GM21423 (cell line): ENCODE measurements at regions not wholly inside any gene's neighbourhood (a gene's known extent, or its start where the extent isn't known, plus 50 kb on each side); places are given as distances from the start of the nearest gene placed in this dataset.
"Not testable (repeated sequence)": the region's sequence is repeated elsewhere in the genome, so short reads cannot be mapped to it uniquely, and the experiment has no call there.

Source experiments
- ATAC-seq: cut with Tn5 transposase; IDR thresholded peaks from one replicate; pipeline ENCODE4 v1.9.1; 2021; ENCODE audit warnings: mild to moderate bottlenecking, moderate library complexity; ENCODE audit not compliant: unreplicated experiment

- ATAC-seq, result no peak
These were observed 91.6 kb upstream of the COL1A2 start for GRCh38 chr7:94303118-94303517.

- no peak for ATAC-seq
These were observed 91.0 kb upstream of the COL1A2 start for GRCh38 chr7:94303695-94304094.

GRCh38 chr7:94304878-94305277 is 89.8 kb upstream of the COL1A2 start:
- no peak for ATAC-seq

GRCh38 chr7:94305836-94306235 is 88.9 kb upstream of the COL1A2 start:
- no peak for ATAC-seq

- ATAC-seq, result no peak
These were observed 87.2 kb upstream of the COL1A2 start for GRCh38 chr7:94307399-94308048.

- ATAC-seq, result no peak
These were observed 83.2 kb upstream of the COL1A2 start for GRCh38 chr7:94311515-94311914.

GRCh38 chr7:94313926-94314325 is 80.8 kb upstream of the COL1A2 start:
- ATAC-seq, result no peak

GRCh38 chr7:94314413-94315410 is 80.0 kb upstream of the COL1A2 start:
- ATAC-seq, result no peak

- not testable (repeated sequence) for ATAC-seq
These were observed 73.6 kb upstream of the COL1A2 start for GRCh38 chr7:94321138-94321537.

GRCh38 chr7:94323844-94324243 is 70.9 kb upstream of the COL1A2 start:
- no peak for ATAC-seq

- no peak for ATAC-seq
These were observed 70.1 kb upstream of the COL1A2 start for GRCh38 chr7:94324380-94325121.

- ATAC-seq, result no peak
These were observed 69.6 kb upstream of the COL1A2 start for GRCh38 chr7:94325122-94325475.

- no peak for ATAC-seq
These were observed 64.2 kb upstream of the COL1A2 start for GRCh38 chr7:94330269-94331020.

GRCh38 chr7:94332571-94332970 is 62.1 kb upstream of the COL1A2 start:
- no peak for ATAC-seq

GRCh38 chr7:94333810-94334209 is 60.9 kb upstream of the COL1A2 start:
- no peak for ATAC-seq

- no peak for ATAC-seq
These were observed 59.1 kb upstream of the COL1A2 start for GRCh38 chr7:94335586-94335985.

GRCh38 chr7:94336009-94336408 is 58.7 kb upstream of the COL1A2 start:
- ATAC-seq, result no peak

- ATAC-seq, result no peak
These were observed 55.7 kb upstream of the COL1A2 start for GRCh38 chr7:94338921-94339371.

- no peak for ATAC-seq
These were observed 49.9 kb upstream of the COL1A2 start for GRCh38 chr7:94344826-94345225.
